H1 (cell line): ENCODE measurements at regions not wholly inside any gene's neighbourhood (a gene's known extent, or its start where the extent isn't known, plus 50 kb on each side); places are given as distances from the start of the nearest gene placed in this dataset.

ENCODE experiments used
- CTCF ChIP-seq, 3 experiments: IDR thresholded peaks; 1 replicate in 2 of 3; 2 replicates in 1 of 3; pipeline versions ENCODE4 v1.5.1 to v1.6.1; 2011; ENCODE audit warnings: low read length in 3 of 3, mild to moderate bottlenecking in 3 of 3, inconsistent platforms in 2 of 3, low read depth in 1 of 3, moderate library complexity in 1 of 3; ENCODE audit not compliant: insufficient read depth in 1 of 3; ENCODE audit errors: control extremely low read depth in 1 of 3
- EP300 ChIP-seq, 2 experiments: IDR thresholded peaks; 1 replicate in 1 of 2; 2 replicates in 1 of 2; pipeline ENCODE4 v1.6.1; 2011 to 2012; ENCODE audit warnings: low read depth in 2 of 2, low read length in 2 of 2, mild to moderate bottlenecking in 2 of 2, borderline replicate concordance in 1 of 2, inconsistent platforms in 1 of 2, moderate library complexity in 1 of 2
- MAX ChIP-seq: IDR thresholded peaks from 2 replicates; pipeline ENCODE4 v1.6.1; 2012; ENCODE audit warnings: inconsistent platforms
- POLR2A ChIP-seq, 2 experiments: IDR thresholded peaks; 1 replicate in 1 of 2; 2 replicates in 1 of 2; pipeline ENCODE4 v1.6.1; 2011; ENCODE audit warnings: low read depth in 2 of 2, low read length in 2 of 2, mild to moderate bottlenecking in 2 of 2; ENCODE audit errors: control extremely low read depth in 1 of 2
- POLR2AphosphoS5 ChIP-seq: IDR thresholded peaks from 2 replicates; pipeline ENCODE4 v1.6.1; 2011; ENCODE audit warnings: low read depth, low read length
- RFX5 ChIP-seq: IDR thresholded peaks from 2 replicates; pipeline ENCODE4 v1.6.1; 2011; ENCODE audit warnings: low read depth, low read length, improper control_type of control experiment, borderline replicate concordance
- TEAD4 ChIP-seq: IDR thresholded peaks from 2 replicates; pipeline ENCODE4 v1.6.1; 2012; ENCODE audit warnings: low read depth, low read length, inconsistent platforms, mixed read lengths
- ZNF274 ChIP-seq: IDR thresholded peaks from 2 replicates; pipeline ENCODE4 v1.7.0; 2012; ENCODE audit warnings: low read length, borderline replicate concordance; ENCODE audit errors: extremely low read depth

GRCh38 chr4:100696531-100696930 lies 178.7 kb upstream of the EMCN start:
- TF ChIP-seq POLR2AphosphoS5 (no peak), CTCF (IDR thresholded peaks at IDR 0.05; ENCODE audit: control extremely low read depth in 1 of 3, insufficient read depth in 1 of 3, low read depth in 1 of 3, low read length in 3 of 3) (no peak), EP300 (IDR thresholded peaks at IDR 0.05; ENCODE audit: borderline replicate concordance in 1 of 2, low read depth in 2 of 2, low read length in 2 of 2) (no peak), MAX (no peak), POLR2A (IDR thresholded peaks at IDR 0.05; ENCODE audit: control extremely low read depth in 1 of 2, low read depth in 2 of 2, low read length in 2 of 2) (no peak), ZNF274 (no peak), TEAD4 (no peak), RFX5 (no peak)
